Uterus (tissue), 2 donors: ENCODE measurements at regions not wholly inside any gene's neighbourhood (a gene's known extent, or its start where the extent isn't known, plus 50 kb on each side); places are given as distances from the start of the nearest gene placed in this dataset.

Experiments
- CTCF ChIP-seq, 4 experiments: fragments of 200-600 bp in 2 of 4; fragments of 450-650 bp in 2 of 4; sonication (generic) in 2 of 4; IDR thresholded peaks; one replicate each; pipeline ENCODE4 v1.5.1; 2016 to 2019; ENCODE audit warnings: antibody characterized with exemption in 4 of 4, mild to moderate bottlenecking in 2 of 4, moderate library complexity in 1 of 4
- POLR2A ChIP-seq, 2 donors: fragments of 450-650 bp; IDR thresholded peaks; one replicate each; pipeline ENCODE4 v1.6.1; 2016; ENCODE audit warnings: antibody characterized with exemption in 2 of 2, mild to moderate bottlenecking in 1 of 2, moderate library complexity in 1 of 2

GRCh38 chr7:12490107-12490688 lies 80.3 kb upstream of the SCIN start:
- TF ChIP-seq CTCF (IDR thresholded peaks at IDR 0.05) (peak; percentile 14 to 27 (median 22)), POLR2A (IDR thresholded peaks at IDR 0.05) (no peak)
